ENCODE measurements at regions not wholly inside any gene's neighbourhood (a gene's known extent, or its start where the extent isn't known, plus 50 kb on each side); places are given as distances from the start of the nearest gene placed in this dataset.

- Histone ChIP-seq H3K27ac (no peak overlapping the region), H3K36me3 (no peaks in the 10 kb centered on the region), H3K4me3 (no peak overlapping the region), H3K4me1 (no peaks in the 10 kb centered on the region), H3K9me3 (no peaks in the 10 kb centered on the region), H3K27me3 (no peaks in the 10 kb centered on the region)
- DNase-seq (no peak), ATAC-seq (no peak)
- in situ Hi-C loops (cut with MboI; ENCODE audit: low sequenced_read_pairs in 4 of 4) (no loop called here), intact Hi-C loops (cut with DNase I; ENCODE audit: low total_unique reads) (no loop called here)
- TF ChIP-seq, protein P1, sequence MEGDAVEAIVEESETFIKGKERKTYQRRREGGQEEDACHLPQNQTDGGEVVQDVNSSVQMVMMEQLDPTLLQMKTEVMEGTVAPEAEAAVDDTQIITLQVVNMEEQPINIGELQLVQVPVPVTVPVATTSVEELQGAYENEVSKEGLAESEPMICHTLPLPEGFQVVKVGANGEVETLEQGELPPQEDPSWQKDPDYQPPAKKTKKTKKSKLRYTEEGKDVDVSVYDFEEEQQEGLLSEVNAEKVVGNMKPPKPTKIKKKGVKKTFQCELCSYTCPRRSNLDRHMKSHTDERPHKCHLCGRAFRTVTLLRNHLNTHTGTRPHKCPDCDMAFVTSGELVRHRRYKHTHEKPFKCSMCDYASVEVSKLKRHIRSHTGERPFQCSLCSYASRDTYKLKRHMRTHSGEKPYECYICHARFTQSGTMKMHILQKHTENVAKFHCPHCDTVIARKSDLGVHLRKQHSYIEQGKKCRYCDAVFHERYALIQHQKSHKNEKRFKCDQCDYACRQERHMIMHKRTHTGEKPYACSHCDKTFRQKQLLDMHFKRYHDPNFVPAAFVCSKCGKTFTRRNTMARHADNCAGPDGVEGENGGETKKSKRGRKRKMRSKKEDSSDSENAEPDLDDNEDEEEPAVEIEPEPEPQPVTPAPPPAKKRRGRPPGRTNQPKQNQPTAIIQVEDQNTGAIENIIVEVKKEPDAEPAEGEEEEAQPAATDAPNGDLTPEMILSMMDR (IDR thresholded peaks at IDR 0.05 in 4 of 5, conservative IDR thresholded peaks at IDR 0.05 in 1 of 5): no peak
- no peak for TF ChIP-seq POLR2A (IDR thresholded peaks at IDR 0.05)
These were observed 584.0 kb downstream of the ADGRL2 start for GRCh38 chr1:82384776-82385175.

- H3K4me1 ChIP-seq: no peaks in the 10 kb centered on the region
- no peak overlapping the region for H3K27ac ChIP-seq
- TF ChIP-seq, protein P1 (IDR thresholded peaks at IDR 0.05 in 4 of 5, conservative IDR thresholded peaks at IDR 0.05 in 1 of 5): no peak
- TF ChIP-seq POLR2A (IDR thresholded peaks at IDR 0.05): no peak
- intact Hi-C loops (cut with DNase I; ENCODE audit: low total_unique reads) (no loop called here), in situ Hi-C loops (cut with MboI; ENCODE audit: low sequenced_read_pairs in 4 of 4) (no loop called here)
- H3K36me3 ChIP-seq: no peaks in the 10 kb centered on the region
- ATAC-seq (no peak), DNase-seq (no peak)
- H3K9me3 ChIP-seq: no peaks in the 10 kb centered on the region
- no peaks in the 10 kb centered on the region for H3K27me3 ChIP-seq
- H3K4me3 ChIP-seq: no peak overlapping the region
These were observed 576.6 kb downstream of the ADGRL2 start for GRCh38 chr1:82377201-82377884.

GRCh38 chr1:82373710-82374109 is 573.0 kb downstream of the ADGRL2 start:
- DNase-seq (no peak), ATAC-seq (no peak)
- no peak overlapping the region for H3K4me3 ChIP-seq
- no peak for TF ChIP-seq POLR2A (IDR thresholded peaks at IDR 0.05)
- TF ChIP-seq, protein P1 (IDR thresholded peaks at IDR 0.05 in 4 of 5, conservative IDR thresholded peaks at IDR 0.05 in 1 of 5): no peak
- no peaks in the 10 kb centered on the region for H3K36me3 ChIP-seq
- no peaks in the 10 kb centered on the region for H3K27me3 ChIP-seq
- no peaks in the 10 kb centered on the region for H3K4me1 ChIP-seq
- in situ Hi-C loops (cut with MboI; ENCODE audit: low sequenced_read_pairs in 4 of 4): no loop called here
- intact Hi-C loops (cut with DNase I; ENCODE audit: low total_unique reads): no loop called here
- H3K27ac ChIP-seq: no peak overlapping the region
- no peaks in the 10 kb centered on the region for H3K9me3 ChIP-seq

DNA sequence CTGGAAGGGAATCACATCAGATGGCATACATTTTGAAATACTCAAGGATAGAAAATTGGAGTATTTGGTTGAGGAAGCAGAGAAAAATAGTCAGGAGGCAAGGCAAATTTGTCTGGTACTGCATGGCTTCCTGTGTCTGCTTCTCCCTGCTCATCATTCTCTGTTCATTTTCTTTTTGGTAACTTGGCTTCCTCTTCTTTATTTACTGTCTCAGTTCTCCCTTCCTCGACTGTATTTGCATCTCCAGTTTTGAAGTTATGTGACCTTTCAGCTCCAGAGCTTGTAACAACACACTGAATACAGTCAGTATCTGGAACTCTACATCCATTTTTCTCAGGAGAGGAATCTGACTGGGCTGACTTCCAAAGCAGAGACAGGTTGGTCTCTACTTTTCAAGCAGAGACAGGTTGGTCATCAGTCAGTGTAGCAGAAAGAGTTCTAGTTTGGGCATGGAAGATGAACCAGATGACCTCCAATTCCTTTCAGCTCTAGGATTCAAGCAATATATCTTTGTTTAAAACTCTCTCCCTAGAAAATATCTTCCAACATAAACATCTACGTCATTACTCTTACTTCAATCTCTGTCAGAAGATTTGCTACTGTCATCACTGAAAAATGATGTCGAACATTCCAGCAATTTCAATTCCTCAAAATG is 571.2 kb downstream of the ADGRL2 start:
- H3K27me3 ChIP-seq: no peaks in the 10 kb centered on the region
- H3K9me3 ChIP-seq: no peaks in the 10 kb centered on the region
- intact Hi-C loops (cut with DNase I; ENCODE audit: low total_unique reads) (no loop called here), in situ Hi-C loops (cut with MboI; ENCODE audit: low sequenced_read_pairs in 4 of 4) (no loop called here)
- H3K27ac ChIP-seq: no peak overlapping the region
- ATAC-seq (no peak), DNase-seq (no peak)
- TF ChIP-seq, protein P1 (IDR thresholded peaks at IDR 0.05 in 4 of 5, conservative IDR thresholded peaks at IDR 0.05 in 1 of 5): no peak
- no peak for TF ChIP-seq POLR2A (IDR thresholded peaks at IDR 0.05)
- no peaks in the 10 kb centered on the region for H3K36me3 ChIP-seq
- no peak overlapping the region for H3K4me3 ChIP-seq
- no peaks in the 10 kb centered on the region for H3K4me1 ChIP-seq

Measured in gastrocnemius medialis (tissue), 4 donors.